HepG2 (cell line): ENCODE measurements at regions not wholly inside any gene's neighbourhood (a gene's known extent, or its start where the extent isn't known, plus 50 kb on each side); places are given as distances from the start of the nearest gene placed in this dataset.

Experiments
- ATF7 ChIP-seq, 2 experiments: fragments of 450-650 bp in 1 of 2; sonication (generic) in 1 of 2; formaldehyde crosslinking in 1 of 2; IDR thresholded peaks; 2 replicates each; pipeline versions ENCODE4 v1.4.0 to v1.6.1; 2016 to 2020; ENCODE audit warnings: antibody characterized with exemption in 1 of 2, mild to moderate bottlenecking in 1 of 2, missing genetic modification reagents in 1 of 2
- HNF1A ChIP-seq, 2 experiments: sonication (generic) in 1 of 2; formaldehyde crosslinking in 1 of 2; IDR thresholded peaks; 2 replicates each; pipeline versions ENCODE4 v1.4.0 to v1.6.1; 2016 to 2020; ENCODE audit warnings: borderline replicate concordance in 1 of 2, low read depth in 1 of 2, mild to moderate bottlenecking in 1 of 2, missing genetic modification reagents in 1 of 2
- KDM3A ChIP-seq: IDR thresholded peaks from 2 replicates; pipeline ENCODE4 v1.6.1; 2018; ENCODE audit warnings: low read depth, missing compliant biosample characterization
- MTA1 ChIP-seq: sonication (generic); formaldehyde crosslinking; IDR thresholded peaks from 2 replicates; pipeline ENCODE4 v1.4.0; 2020; ENCODE audit warnings: missing genetic modification reagents, mild to moderate bottlenecking, borderline replicate concordance
- NCOA1 ChIP-seq: sonication (generic); formaldehyde crosslinking; IDR thresholded peaks from 2 replicates; pipeline ENCODE4 v1.9.0; 2021; ENCODE audit warnings: missing genetic modification reagents
- POLR2A ChIP-seq, 2 experiments: IDR thresholded peaks; 2 replicates each; pipeline ENCODE4 v1.6.1; 2011; ENCODE audit warnings: low read depth in 2 of 2, low read length in 2 of 2, mild to moderate bottlenecking in 1 of 2, moderate library complexity in 1 of 2; ENCODE audit not compliant: insufficient read depth in 1 of 2
- ZBTB2 ChIP-seq: sonication (generic); formaldehyde crosslinking; IDR thresholded peaks from 2 replicates; pipeline ENCODE4 v1.8.0; 2022; ENCODE audit warnings: low read depth, missing genetic modification reagents
- ZBTB26 ChIP-seq: IDR thresholded peaks from 2 replicates; pipeline ENCODE4 v1.6.1; 2016; ENCODE audit warnings: missing compliant biosample characterization, missing genetic modification reagents, borderline replicate concordance
- ZNF263 ChIP-seq: sonication (generic); formaldehyde crosslinking; IDR thresholded peaks from 2 replicates; pipeline ENCODE4 v1.4.0; 2020; ENCODE audit warnings: missing genetic modification reagents
- ZNF280D ChIP-seq: sonication (generic); formaldehyde crosslinking; IDR thresholded peaks from 2 replicates; pipeline ENCODE4 v1.5.1; 2020; ENCODE audit warnings: mild to moderate bottlenecking, missing genetic modification reagents
- ZNF451 ChIP-seq: sonication (generic); formaldehyde crosslinking; IDR thresholded peaks from 2 replicates; pipeline ENCODE4 v1.5.0; 2020; ENCODE audit warnings: mild to moderate bottlenecking, missing genetic modification reagents
- ZNF552 ChIP-seq: sonication (generic); formaldehyde crosslinking; IDR thresholded peaks from 2 replicates; pipeline ENCODE4 v1.9.0; 2022; ENCODE audit warnings: missing genetic modification reagents, mild to moderate bottlenecking, borderline replicate concordance
- ZNF562 ChIP-seq: sonication (generic); formaldehyde crosslinking; IDR thresholded peaks from 2 replicates; pipeline ENCODE4 v1.8.0; 2022; ENCODE audit warnings: missing genetic modification reagents, borderline replicate concordance
- ZNF567 ChIP-seq: sonication (generic); formaldehyde crosslinking; IDR thresholded peaks from 2 replicates; pipeline ENCODE4 v1.8.1; 2023; ENCODE audit warnings: mild to moderate bottlenecking, missing genetic modification reagents, borderline replicate concordance
- ZNF710 ChIP-seq: sonication (generic); formaldehyde crosslinking; IDR thresholded peaks from 2 replicates; pipeline ENCODE4 v1.5.0; 2020; ENCODE audit warnings: mild to moderate bottlenecking, missing genetic modification reagents, borderline replicate concordance

GRCh38 chr10:43863859-43864591 lies 215.3 kb upstream of the ZNF32 start (continued):
- TF ChIP-seq NCOA1 (CRISPR knock-in tag) (no peak), ZNF710 (CRISPR knock-in tag) (peak; percentile 85), ATF7 (IDR thresholded peaks at IDR 0.05) (no peak), ATF7 (CRISPR knock-in tag; IDR thresholded peaks at IDR 0.05) (0 out of 2 replicates have a peak, but pooled peaks have one; percentile 41), ZNF263 (CRISPR knock-in tag) (no peak), ZNF451 (CRISPR knock-in tag) (no peak), ZNF562 (CRISPR knock-in tag) (no peak), MTA1 (CRISPR knock-in tag) (no peak; the same call in none of the 2 replicates), POLR2A (IDR thresholded peaks at IDR 0.05; ENCODE audit: insufficient read depth in 1 of 2, low read depth in 2 of 2, low read length in 2 of 2) (no peak), KDM3A (CRISPR knock-in tag) (0 out of 2 replicates have a peak, but pooled peaks have one; percentile 34), ZNF280D (no peak), ZBTB26 (peak; percentile 78), HNF1A (IDR thresholded peaks at IDR 0.05; ENCODE audit: low read depth) (peak; percentile 31; the same call in 1 of the 2 replicates), HNF1A (CRISPR knock-in tag; IDR thresholded peaks at IDR 0.05; ENCODE audit: borderline replicate concordance) (peak; percentile 48; the same call in 1 of the 2 replicates), ZNF567 (CRISPR knock-in tag) (no peak), ZBTB2 (CRISPR knock-in tag) (no peak), ZNF552 (no peak)
